Fibroblast of the aortic adventitia (primary cell): ENCODE measurements at regions not wholly inside any gene's neighbourhood (a gene's known extent, or its start where the extent isn't known, plus 50 kb on each side); places are given as distances from the start of the nearest gene placed in this dataset.

Source experiments
- DNase-seq: peaks from one replicate; pipeline ENCODE4 v3.0.0-alpha.2; 2010; ENCODE audit warnings: low read depth
- H3K4me3 ChIP-seq: 2 replicates; pipeline ENCODE4 v1.5.1; 2011; ENCODE audit warnings: low read depth, mild to moderate bottlenecking, control low read depth, low read length, moderate library complexity
- CTCF ChIP-seq: IDR thresholded peaks from 2 replicates; pipeline ENCODE4 v1.5.1; 2011; ENCODE audit warnings: mild to moderate bottlenecking, low read length, control low read depth, inconsistent platforms; ENCODE audit not compliant: insufficient read depth

- no peak for DNase-seq
- TF ChIP-seq CTCF = no peak
- H3K4me3 ChIP-seq = no peak overlapping the region
These were observed 215.4 kb downstream of the HDGFL1 start for GRCh38 chr6:22784601-22785410.

- no peak for TF ChIP-seq CTCF
- DNase-seq = no peak
- H3K4me3 ChIP-seq = no peak overlapping the region
These were observed 218.7 kb downstream of the HDGFL1 start for GRCh38 chr6:22788038-22788437.

GRCh38 chr6:22789315-22789714 lies 219.9 kb downstream of the HDGFL1 start:
- TF ChIP-seq CTCF = no peak
- H3K4me3 ChIP-seq = no peak overlapping the region
- peak; percentile 4 for DNase-seq

DNA sequence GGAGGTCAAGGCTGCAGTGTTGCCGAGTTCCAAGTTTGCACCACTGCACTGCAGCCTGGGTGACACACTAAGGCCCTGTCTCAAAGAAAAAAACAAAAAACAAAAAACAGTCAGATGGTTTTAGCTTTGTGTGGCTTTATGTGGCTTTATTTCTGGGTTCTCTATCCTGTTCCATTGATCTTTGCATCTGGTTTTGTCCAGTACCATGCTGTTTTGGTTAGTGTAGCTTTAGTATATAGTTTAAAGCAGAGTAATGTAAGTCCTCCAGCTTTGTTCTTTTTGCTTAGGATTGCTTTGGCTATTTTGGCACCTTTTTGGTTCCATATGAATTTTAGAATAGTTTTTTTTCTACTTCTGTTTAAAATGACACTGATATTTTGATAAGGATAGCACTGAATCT lies 225.5 kb downstream of the HDGFL1 start:
- no peak for DNase-seq
- no peak overlapping the region for H3K4me3 ChIP-seq
- TF ChIP-seq CTCF = no peak

DNA sequence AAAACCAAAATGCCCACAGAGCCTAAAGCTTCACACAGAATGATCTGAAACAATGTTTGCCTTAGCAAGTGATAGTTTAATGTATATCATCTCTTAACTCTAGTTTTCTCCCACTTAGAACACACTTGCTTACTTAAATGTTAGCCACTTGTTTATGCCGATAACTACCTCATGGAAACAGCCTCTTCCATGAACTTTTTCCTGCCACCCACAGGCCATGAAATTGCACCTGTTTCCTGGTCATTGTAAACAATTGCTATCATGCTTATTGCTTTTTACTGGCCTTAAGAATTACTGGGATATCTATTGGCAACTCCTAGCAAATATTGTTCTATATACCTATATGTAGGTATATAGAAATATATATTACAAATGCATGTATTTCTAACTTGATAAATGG lies 231.1 kb downstream of the HDGFL1 start:
- no peak for TF ChIP-seq CTCF
- no peak overlapping the region for H3K4me3 ChIP-seq
- DNase-seq = no peak

DNA sequence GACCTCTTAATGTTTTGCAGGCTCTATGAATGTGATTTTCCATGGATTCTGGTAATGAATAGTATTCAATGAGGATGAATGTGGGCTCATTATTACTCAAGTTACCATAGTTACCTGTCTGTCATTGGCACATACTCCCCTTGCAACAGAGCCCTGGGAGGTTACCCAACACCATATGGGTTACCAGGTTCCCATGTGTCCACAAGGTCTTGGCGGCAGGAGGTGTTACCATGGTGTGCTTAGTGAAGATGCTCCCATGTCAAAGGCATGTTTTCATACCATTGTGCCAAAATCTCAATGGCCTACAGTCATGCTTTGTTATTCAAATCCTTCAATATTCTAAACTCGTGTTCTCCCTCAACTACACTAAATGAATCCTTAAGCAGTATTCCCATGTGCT lies 232.5 kb downstream of the HDGFL1 start:
- TF ChIP-seq CTCF = no peak
- no peak for DNase-seq
- H3K4me3 ChIP-seq = no peak overlapping the region
